ENCODE measurements at regions not wholly inside any gene's neighbourhood (a gene's known extent, or its start where the extent isn't known, plus 50 kb on each side); places are given as distances from the start of the nearest gene placed in this dataset.

- TF ChIP-seq, protein P1, sequence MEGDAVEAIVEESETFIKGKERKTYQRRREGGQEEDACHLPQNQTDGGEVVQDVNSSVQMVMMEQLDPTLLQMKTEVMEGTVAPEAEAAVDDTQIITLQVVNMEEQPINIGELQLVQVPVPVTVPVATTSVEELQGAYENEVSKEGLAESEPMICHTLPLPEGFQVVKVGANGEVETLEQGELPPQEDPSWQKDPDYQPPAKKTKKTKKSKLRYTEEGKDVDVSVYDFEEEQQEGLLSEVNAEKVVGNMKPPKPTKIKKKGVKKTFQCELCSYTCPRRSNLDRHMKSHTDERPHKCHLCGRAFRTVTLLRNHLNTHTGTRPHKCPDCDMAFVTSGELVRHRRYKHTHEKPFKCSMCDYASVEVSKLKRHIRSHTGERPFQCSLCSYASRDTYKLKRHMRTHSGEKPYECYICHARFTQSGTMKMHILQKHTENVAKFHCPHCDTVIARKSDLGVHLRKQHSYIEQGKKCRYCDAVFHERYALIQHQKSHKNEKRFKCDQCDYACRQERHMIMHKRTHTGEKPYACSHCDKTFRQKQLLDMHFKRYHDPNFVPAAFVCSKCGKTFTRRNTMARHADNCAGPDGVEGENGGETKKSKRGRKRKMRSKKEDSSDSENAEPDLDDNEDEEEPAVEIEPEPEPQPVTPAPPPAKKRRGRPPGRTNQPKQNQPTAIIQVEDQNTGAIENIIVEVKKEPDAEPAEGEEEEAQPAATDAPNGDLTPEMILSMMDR (IDR thresholded peaks at IDR 0.05; ENCODE audit: borderline replicate concordance, extremely low read depth, low read length, poor library complexity, severe bottlenecking), result no peak
- TF ChIP-seq EZH2 (IDR thresholded peaks at IDR 0.05; ENCODE audit: borderline replicate concordance, low read depth, low read length, severe bottlenecking), result no peak
These were observed 762.5 kb upstream of the FLRT2 start for GRCh38 chr14:84767434-84767833.

All from DND-41 (cell line).